Stimulated activated CD8-positive, alpha-beta memory T cell treated with anti-CD3 and anti-CD28 coated beads, Interleukin-4, amount 100 ng/mL, for 48 hours (primary cell): ENCODE measurements at regions not wholly inside any gene's neighbourhood (a gene's known extent, or its start where the extent isn't known, plus 50 kb on each side); places are given as distances from the start of the nearest gene placed in this dataset.
"Not testable (repeated sequence)": the region's sequence is repeated elsewhere in the genome, so short reads cannot be mapped to it uniquely, and the experiment has no call there.

Source experiments
- DNase-seq: peaks from one replicate; pipeline ENCODE4 v3.0.0-alpha.2; 2020

DNA sequence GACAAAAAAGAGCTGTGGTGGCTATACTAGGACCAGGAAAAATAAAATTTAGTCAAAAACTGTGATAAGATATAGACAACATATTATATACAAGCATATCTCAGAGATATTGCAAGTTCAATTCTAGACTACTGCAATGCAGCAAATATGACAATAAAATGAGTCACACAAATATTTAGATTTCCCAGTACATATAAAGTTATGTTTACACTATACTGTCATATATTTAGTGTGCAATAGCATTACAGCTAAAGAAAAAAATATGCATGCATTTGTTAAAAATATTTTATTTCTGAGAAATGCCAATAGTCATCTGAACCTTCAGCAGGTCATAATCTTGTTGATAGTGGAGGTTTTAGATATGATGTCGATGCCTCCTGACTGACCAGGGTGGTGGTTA is 72.1 kb downstream of the AKR1C4 start:
- no peak for DNase-seq

DNA sequence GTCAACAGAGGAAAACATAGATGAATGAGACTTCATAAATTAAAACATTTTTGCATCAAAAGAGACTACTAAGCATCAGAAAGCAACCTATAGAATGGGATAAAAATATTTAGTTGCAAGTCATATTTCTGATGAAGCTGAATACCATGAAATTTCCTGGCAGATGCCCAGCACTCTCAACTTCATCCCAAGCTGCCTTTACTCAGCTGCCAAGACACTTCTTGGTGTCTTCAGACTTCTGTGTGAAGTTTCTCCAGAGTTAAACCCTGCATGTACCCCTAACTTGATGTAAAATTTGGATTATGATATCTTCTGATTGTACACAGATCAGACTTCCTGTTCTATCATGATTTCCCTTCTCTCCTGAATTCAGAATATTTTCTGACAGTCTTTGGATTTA is 73.2 kb downstream of the AKR1C4 start:
- DNase-seq = no peak

DNA sequence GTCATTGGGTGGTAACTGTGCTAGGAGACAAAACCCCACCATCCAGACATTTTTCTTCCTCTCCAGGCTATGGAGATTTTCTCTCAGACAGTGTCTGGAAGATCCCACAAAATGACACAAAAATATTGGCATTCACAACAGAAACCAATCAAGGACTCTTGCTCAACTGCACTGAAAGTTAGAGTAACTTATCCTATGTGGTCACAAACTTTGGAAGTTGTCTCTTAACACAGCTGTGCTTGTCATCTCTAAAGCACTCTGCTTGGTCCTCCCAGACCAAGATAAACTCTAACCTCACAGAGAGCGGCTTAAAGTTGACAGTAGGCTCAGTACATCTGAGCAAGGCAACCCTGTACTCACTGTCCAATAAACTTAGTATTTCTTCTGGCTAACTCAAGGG is 74.9 kb downstream of the AKR1C4 start:
- no peak for DNase-seq

DNA sequence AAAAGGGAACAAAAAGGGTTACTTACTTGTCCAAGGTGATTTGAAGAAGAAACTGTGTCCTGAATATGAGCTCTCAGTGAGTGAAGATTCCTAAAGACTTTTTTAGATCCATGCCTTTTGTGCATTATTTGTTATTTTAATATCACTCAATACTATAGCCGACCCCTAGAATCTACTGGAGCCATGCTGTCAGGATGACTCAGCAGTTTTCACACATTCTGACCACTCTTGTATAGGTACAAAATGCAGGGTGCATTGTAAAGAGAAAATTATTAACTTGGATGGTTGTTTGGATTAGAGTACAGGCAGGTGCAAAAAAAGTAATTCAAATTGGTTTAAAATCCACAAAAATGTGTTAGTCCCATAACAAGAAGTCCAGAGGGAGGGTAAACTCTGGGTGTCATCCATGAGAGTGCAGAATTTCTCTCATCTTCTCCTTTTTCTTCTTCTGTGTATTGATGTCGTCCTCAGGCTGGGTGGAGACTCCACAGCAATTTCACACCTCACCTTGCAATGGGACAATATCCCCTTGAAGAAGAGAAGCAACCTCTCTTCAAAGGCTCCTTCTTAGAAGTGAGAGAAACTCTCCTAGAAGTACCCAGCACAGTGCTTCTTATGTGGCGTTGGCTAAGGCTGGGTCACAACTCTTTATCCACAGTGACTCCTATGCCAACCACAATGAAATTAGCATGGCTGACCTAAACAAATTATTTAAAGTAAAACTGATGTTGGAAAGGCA is 75.6 kb downstream of the AKR1C4 start:
- no peak for DNase-seq

DNA sequence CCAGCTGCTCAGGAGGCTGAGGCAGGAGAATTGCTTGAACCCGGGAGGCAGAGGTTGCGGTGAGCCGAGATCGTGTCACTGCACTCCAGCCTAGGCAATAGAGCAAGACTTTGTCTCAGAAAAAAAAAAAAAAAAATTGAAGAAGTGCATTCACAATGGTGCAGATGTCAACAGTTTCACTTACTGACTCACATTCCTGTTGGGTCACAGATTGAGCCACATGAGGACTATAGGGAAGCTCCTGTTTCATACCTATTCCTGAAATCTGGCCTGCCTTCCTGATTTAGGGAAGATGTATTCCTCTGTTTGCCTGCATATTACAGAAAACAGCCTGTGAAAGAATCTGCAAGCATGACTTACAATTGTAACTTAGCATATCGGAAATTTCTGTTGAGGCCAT is 78.2 kb downstream of the AKR1C4 start:
- no peak for DNase-seq

DNA sequence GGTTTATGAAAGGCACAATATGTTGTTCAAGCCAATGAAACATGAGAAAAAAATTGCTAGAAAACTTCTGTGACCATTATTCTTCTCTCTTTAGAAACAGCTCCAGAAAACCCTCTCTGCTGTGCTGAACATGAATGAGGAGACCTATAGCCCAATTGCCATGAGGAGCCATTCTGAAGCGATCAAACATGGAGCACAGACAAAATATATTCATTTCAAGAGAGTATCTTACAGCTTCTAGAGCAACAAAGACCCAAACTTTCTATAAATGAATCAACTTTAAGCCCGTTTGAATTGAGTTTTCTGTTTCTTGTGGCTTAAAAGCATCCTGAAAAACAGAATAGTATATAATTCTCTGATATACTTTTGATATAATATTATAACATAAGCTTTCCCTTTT is 83.4 kb upstream of the UCN3 start:
- no peak for DNase-seq

DNA sequence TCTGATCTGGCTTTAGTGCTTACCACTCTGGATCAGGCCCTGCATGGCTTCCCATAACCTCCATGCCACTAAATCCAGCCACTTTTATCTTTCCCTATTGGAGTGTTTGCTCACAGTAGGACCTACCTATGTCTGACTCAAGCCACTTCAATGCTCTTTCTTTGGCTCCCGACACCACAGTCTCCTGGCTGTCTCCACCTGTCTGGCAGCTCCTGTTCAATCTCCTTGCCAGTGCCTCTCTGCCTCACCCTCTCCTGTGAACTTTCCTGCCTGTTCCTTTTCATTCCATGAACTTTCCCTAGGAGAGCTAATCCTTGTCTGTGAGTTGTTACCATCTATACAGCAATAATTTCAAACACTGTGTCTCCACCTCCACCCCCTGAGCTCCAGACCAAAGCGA is 82.6 kb upstream of the UCN3 start:
- DNase-seq = no peak

DNA sequence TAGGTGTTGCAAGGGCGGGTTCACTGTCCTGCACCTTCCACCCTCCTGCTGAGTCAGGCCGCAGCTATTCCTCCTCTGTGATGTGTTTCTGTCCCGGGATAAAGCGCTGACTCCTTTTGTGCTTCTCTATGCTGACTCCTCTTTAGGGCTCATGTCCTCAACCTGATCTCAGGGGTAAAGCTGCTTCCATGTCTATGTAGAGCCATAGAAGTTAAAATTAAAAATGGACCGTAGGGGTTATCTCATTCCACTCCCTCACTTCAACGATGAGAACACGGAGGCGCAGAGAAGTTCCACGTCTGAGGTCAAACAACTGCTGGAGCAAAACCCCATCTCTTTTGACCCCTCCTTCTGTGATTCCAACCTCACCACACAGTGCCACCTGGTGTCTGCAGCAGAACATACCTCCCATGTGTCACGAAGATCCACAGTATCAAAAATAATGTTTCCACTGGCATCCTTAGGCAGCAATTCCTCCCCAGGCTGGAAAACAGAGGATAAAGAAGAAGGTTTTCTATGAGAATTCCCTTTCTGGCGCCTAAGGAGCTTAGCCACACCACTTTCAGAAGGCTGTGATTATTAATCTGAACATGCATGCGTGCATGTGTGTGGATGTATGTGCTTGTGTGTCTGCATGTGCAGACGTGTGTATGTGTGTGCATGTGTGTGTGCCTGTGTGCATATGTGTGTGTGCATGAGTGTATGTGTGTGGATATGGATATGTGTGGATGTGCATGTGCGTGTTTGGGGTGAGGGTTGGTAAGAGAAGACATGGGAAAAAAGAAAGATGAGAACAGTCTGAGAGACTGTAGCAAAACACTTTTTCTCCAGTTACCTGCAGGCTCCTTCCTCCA is 81.2 kb upstream of the UCN3 start:
- peak; percentile 73 for DNase-seq

DNA sequence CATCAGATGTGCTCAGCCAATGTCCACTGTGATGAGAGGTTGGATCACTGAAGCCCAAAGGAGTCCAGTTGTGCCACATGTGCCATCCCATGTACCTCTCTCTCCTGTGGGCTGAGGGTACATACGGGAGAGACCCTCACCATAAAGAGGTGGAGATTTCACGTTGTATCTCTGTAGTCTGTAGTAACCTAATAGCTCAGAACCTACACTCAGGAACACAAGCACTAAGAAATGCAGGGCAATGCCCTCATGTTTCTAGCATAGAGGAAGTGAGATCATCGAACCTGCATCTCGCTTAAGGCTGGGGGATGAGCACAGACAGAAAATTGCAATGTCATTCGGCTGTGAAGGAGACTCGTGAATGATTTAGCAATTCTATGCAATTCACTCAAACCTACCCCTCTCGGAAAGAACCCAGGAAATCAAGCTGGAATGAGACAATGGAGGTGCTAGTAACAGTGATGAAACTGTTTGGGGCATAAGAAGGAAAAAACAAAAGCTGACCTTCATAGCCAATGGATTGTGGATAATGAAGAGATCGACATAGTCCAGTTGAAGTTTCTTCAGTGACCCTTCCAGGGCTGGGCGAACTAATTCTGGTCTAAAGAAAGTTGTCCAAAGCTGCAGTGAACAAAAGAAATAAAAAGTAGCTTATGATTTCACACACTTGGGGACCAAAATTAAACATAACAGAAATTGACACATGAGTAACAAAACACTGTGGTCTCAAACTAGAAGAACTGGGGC is 80.3 kb upstream of the UCN3 start:
- DNase-seq = no peak

DNA sequence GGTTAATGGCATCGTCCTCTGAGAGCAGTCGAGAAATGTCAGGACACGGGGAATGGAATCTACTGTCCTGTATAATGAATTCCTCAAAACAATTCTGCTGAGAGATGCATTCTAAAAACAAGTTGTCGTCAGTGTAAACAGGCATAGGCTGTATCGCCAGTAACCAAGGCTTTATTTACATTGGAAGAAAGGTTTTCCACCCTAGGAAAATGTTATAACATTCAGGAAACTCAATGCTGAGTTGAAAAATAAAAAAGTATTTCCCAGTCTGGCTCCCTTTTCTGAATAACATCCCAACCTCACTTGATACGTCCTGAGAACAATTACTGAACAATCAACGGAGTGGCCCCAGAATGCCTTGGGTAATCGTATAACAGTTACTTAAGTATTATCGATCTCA is 79.6 kb upstream of the UCN3 start:
- no peak for DNase-seq

DNA sequence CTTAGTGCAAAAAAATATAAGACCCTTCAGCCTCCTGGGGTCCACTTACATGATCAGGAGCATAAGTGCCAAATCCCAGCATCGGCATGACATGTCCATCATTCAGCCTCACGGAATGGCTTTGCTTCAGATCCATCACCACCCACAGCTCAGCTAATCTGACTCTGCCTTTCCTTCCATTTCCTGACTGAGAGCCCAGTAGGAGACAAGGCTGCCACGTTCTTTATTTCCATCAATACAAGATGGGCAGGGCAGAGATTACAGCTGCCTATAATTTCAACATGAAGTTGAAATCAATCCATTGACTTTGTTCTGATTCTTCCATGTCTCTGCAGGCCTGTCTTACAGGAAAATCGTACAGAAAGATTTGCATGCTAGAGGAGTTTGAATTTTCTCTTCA is 76.4 kb upstream of the UCN3 start:
- DNase-seq = no peak

DNA sequence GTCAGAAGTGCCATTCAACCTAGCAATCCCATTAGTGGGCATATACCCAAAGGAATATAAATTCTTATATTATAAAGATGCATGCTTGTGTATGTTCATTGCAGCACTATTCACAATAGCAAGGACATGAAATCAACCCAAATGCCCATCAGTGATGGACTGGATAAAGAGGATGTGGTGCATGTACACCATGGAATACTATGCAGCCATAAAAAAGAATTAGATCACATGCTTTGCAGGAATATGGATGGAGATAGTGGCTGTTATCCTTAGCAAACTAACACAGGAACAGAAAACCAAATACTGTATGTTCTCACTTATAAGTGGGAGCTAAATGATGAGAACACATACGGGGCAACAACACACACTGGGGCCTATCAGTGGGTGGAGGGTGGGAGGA is 75.5 kb upstream of the UCN3 start:
- not testable (repeated sequence) for DNase-seq

DNA sequence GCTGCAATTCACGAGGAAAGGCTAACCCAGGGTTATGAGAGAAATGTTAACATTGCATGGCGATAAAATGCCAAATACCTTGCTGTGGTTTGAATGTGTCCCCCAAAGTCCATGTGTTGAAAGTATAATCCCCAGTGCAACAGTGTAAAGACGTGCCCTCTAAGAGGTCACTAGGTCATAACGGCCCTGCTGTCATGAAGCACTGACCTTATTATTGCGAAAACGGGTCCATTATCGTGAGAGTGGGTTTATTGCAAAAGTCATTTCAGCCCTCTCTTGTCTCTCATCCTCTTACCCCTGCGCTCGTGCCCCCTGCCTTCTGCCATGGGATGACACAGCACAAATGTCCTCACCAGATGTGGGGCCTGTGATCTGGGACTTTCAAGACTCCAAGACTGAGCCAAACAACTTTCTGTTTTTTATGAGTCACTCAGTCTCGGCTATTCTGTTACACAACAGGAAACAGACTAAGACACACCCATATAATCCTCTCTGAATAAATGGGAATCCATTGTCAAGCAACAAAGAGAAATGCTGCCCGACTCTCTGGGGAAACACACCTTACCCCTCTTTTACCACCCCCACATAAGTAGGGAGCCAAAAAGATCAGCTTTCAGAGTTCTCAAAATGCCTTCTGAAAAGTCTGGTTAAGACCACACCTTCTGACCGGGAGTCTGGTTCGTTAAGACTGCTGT is 73.1 kb upstream of the UCN3 start:
- DNase-seq = peak; percentile 62

DNA sequence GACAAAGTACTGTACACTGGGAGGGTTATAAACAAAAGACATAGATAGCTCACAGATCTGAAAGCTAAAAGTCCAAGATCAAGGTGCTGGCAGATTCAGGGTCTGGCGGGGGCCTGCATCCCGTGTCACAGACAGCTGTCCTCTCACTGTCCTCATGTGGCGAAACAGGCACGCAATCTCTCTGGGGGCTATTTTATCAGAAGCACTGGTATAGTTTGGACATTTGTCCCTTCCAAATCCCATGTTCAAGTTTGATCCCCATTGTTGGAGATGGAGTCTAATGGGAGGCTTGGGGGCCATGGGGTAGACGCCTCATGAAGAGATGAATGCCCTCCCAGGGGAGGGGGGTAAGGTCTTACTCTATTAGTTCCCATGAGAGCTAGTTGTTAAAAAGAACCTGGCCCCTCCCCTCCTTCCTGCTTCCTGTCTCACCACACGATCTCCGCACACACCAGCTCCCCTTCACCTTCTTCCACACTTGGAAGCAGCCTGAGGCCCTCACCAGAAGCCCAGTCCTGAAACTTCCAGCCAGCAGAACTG is 72.5 kb upstream of the UCN3 start:
- DNase-seq = no peak

DNA sequence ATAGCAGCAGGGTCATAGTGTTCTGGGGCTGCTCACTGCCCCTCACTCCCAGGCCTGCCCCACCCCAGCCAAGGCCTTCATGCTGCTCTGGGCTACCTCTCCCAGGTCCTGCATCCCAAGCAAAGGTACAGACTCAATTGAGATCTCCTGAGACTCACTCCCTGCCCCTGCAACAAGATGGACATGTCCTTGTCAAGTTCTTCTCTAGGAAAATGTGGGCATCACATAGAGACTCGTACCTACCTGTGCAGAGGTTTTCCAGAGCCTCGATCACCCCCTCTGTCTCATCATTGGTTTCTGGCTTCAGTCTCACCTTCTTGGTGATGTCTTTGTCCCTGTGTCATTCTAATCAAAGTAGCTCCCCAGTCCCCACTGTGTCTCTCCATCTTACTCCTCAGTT is 71.8 kb upstream of the UCN3 start:
- DNase-seq = not testable (repeated sequence)

DNA sequence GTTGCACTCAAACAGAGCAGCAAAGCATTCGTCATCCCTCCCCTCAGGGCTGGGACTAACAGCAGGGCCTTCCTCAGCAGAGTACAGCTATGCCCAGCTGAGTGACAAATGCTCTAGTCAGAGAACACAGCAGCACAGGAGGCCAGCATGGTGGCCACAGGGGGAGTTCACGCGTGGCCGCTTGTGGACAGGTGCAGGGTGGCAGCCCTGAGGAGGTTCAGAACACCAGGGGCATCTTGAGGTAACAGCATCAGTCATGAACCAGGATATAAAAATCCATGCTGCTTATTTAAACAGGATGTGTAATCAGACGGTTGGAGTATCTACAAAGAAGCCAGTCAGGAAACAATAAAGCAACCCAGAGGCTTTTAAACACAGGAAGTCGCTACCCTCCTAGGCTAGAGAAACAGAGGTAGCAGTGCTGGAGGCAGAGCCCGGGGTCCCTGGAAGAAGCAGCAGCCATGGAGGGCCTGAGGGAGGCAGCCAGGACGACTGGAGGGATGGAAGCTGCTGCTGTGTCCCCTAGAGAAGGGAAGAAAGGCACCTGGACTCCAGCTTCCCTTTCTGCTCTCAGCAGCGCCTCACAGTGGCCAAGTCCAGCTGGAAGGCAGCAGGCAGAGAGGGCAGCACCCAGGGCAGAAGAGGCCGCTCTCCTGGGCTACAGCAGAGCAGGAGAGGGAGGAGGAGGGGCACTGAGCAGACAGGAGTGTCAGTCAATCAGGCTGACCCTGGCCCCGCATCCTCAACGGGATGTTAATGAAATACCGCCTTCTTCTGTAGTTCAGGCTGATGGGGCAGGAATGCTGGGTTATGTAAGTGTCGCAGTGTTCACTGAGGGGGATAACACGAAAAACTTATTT is 70.8 kb upstream of the UCN3 start:
- DNase-seq = peak; percentile 88

DNA sequence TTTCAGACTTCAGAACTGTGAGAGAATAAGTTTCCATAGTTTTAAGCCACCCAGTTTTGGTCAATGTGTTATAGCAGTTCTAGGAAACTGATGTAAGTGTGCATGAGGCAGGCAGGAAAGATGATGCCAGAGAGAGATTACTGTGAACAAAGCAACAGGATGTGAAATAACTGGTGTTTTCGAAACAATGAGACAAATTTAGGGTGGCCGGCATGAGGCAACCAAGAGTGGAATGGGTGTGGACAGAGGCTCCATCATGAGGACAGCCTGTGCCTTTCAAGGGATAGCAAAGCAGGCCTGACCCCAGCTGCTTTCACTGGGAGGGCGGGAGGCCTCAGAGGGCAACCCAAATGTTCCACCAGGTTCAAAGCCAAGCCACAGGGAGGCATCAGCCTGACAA is 67.3 kb upstream of the UCN3 start:
- peak; percentile 53 for DNase-seq

DNA sequence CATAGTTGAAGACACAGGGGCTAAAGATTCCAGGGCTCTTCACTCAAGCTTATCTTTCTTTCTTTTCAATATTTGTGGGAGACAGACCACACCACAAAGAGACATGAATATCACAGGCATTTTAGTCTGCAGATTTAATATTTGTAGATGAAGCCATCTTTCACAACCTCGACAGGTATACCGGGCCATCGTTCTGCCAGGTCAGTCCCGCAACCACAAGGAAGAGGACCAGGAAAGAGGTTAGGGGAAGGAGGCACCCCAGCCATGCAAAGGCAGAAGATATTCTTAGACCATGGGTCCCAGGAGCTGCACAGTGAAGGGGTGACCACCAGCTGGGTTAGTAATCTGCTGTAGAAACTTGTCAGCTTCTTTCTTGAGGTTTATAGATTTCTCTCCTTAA is 66.8 kb upstream of the UCN3 start:
- DNase-seq = no peak

DNA sequence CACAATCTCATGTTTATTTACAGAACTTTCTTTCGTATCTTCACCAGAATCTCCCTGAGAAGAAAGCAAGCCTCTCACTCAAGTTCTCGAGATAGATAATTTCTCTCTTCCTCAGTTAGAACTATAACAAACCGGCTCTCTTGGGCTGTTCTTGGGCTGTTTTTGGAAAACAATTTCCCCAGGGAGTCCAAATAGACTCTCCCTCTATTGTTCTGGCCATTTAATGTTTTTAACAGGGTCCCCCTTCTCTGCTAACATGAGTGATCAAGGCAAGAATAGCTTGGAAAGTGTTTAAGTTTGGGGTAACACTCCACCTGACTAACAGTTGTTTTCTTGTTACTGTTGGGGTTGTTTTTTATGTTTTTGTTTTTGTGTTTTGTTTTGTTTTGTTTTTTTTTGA is 64.8 kb upstream of the UCN3 start:
- no peak for DNase-seq

DNA sequence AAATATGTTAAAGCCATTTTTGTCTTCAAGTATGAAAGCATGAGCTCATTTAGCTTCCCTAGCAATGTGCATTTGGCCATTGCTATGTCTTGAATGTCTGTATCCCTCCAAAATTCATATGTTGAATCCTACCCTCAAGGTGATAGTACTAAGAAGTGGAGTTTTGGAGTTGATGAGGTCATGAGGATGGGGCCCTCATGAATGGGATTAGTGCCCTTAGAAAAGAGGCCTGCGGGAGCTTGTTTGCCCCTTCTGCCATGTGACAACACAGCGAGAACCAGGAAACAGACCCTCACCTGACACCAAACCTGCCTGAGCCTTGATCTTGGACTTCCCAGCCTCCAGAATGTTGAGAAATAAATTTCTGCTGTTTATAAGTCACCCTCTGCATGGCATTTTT is 61.3 kb upstream of the UCN3 start:
- DNase-seq = no peak

DNA sequence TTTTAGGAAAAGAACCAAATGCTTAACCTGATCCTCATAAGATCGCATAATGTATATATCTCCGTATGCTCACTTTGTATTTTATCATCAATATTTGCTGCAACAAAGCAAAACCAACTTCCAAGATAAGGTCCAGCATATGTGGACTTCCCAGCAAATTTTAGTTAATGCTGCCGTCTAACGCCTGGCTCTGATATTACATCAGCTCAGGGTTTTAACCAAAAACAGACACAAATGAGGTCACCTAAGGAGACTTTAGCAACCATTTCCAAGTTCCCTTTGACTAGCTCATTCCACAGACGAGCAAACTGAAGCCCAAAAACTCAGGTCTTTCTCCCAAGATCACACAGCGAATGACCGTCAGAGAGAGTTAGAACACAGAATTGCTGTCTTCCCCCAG is 59.4 kb upstream of the UCN3 start:
- DNase-seq = no peak

DNA sequence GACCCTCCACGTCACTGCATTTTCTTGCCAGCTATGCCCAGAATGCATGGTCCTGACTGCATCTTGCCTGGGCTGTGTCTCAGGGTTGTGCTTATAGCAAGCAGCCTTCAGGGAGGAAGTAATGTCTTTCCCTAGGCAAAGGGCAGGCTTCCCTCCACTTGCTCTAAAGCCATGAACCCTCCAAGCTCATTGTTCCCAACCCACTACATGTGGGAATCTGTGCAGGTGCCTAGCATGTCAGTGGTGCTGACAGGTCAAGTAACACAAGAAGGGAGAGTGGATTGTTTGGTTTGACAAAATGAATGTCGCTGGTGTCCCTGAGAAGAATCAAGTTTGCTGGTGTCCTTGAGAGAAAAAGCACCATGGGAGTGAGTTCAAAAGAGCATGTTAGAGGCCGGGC is 53.9 kb upstream of the UCN3 start:
- no peak for DNase-seq
